H9 (cell line): ENCODE measurements at regions not wholly inside any gene's neighbourhood (a gene's known extent, or its start where the extent isn't known, plus 50 kb on each side); places are given as distances from the start of the nearest gene placed in this dataset.

ENCODE experiments used
- DNase-seq: peaks from one replicate; pipeline ENCODE4 v3.0.0-alpha.2; 2017
- H2AFZ ChIP-seq: one replicate; pipeline ENCODE4 v1.6.1; 2013; ENCODE audit warnings: mild to moderate bottlenecking, low read length, control low read depth, moderate library complexity
- H2AK5ac ChIP-seq: 2 replicates; pipeline ENCODE4 v1.6.1; 2013; ENCODE audit warnings: low read length, control low read depth, mixed read lengths; ENCODE audit not compliant: insufficient read length
- H2BK120ac ChIP-seq: one replicate; pipeline ENCODE4 v1.6.1; 2013; ENCODE audit warnings: low read depth, mild to moderate bottlenecking, low read length, control low read depth, inconsistent platforms; ENCODE audit not compliant: poor library complexity, severe bottlenecking
- H2BK12ac ChIP-seq: 2 replicates; pipeline ENCODE4 v1.6.1; 2013; ENCODE audit warnings: low read length, control low read depth, mixed read lengths, low read depth; ENCODE audit not compliant: insufficient read length
- H2BK15ac ChIP-seq: 2 replicates; pipeline ENCODE4 v1.6.1; 2013; ENCODE audit warnings: low read depth, low read length, control low read depth
- H2BK20ac ChIP-seq: one replicate; pipeline ENCODE4 v1.6.1; 2013; ENCODE audit warnings: low read depth, mild to moderate bottlenecking, low read length, control low read depth, inconsistent platforms; ENCODE audit not compliant: poor library complexity, severe bottlenecking
- H2BK5ac ChIP-seq: 2 replicates; pipeline ENCODE4 v1.6.1; 2013; ENCODE audit warnings: low read length, control low read depth, mixed read lengths; ENCODE audit not compliant: insufficient read length
- H3K14ac ChIP-seq: 2 replicates; pipeline ENCODE4 v1.6.1; 2013; ENCODE audit warnings: low read length, control low read depth; ENCODE audit not compliant: insufficient read depth
- H3K18ac ChIP-seq: 2 replicates; pipeline ENCODE4 v1.6.1; 2013; ENCODE audit warnings: low read depth, mild to moderate bottlenecking, mixed read lengths, low read length, control low read depth; ENCODE audit not compliant: insufficient read length
- H3K23ac ChIP-seq: 2 replicates; pipeline ENCODE4 v1.6.1; 2013; ENCODE audit warnings: low read length, control low read depth, mixed read lengths, low read depth; ENCODE audit not compliant: insufficient read length
- H3K23me2 ChIP-seq: 2 replicates; pipeline ENCODE4 v1.6.1; 2013; ENCODE audit warnings: low read depth, mild to moderate bottlenecking, mixed read lengths, low read length, control low read depth; ENCODE audit not compliant: insufficient read length, poor library complexity, severe bottlenecking
- H3K27ac ChIP-seq: 2 replicates; pipeline ENCODE4 v1.5.1; 2013; ENCODE audit warnings: low read length, control low read depth, mixed read lengths, low read depth; ENCODE audit not compliant: insufficient read length
- H3K27me3 ChIP-seq: 2 replicates; pipeline ENCODE4 v1.6.1; 2013; ENCODE audit warnings: low read length, control low read depth, inconsistent platforms; ENCODE audit not compliant: insufficient read depth
- H3K4ac ChIP-seq: 2 replicates; pipeline ENCODE4 v1.6.1; 2013; ENCODE audit warnings: low read depth, mild to moderate bottlenecking, control low read depth, inconsistent platforms, low read length, moderate library complexity
- H3K4me1 ChIP-seq: 2 replicates; pipeline ENCODE4 v1.6.1; 2013; ENCODE audit warnings: low read length, control low read depth, inconsistent platforms; ENCODE audit not compliant: insufficient read depth
- H3K4me2 ChIP-seq: 2 replicates; pipeline ENCODE4 v1.6.1; 2013; ENCODE audit warnings: low read length, control low read depth, mixed read lengths; ENCODE audit not compliant: insufficient read length, insufficient read depth
- H3K56ac ChIP-seq: 2 replicates; pipeline ENCODE4 v1.6.1; 2013; ENCODE audit warnings: low read depth, mild to moderate bottlenecking, mixed read lengths, low read length, control low read depth; ENCODE audit not compliant: insufficient read length
- H3K79me1 ChIP-seq: 2 replicates; pipeline ENCODE4 v1.6.1; 2013; ENCODE audit warnings: low read depth, mild to moderate bottlenecking, moderate library complexity, low read length, control low read depth, inconsistent platforms; ENCODE audit not compliant: insufficient read depth, poor library complexity, severe bottlenecking
- H3K79me2 ChIP-seq: 2 replicates; pipeline ENCODE4 v1.6.1; 2013; ENCODE audit warnings: low read length, control low read depth, inconsistent platforms; ENCODE audit not compliant: insufficient read depth
- H3K9ac ChIP-seq: 2 replicates; pipeline ENCODE4 v1.6.1; 2013; ENCODE audit warnings: low read length, control low read depth, mixed read lengths; ENCODE audit not compliant: insufficient read length; ENCODE audit errors: extremely low read depth
- H3K9me3 ChIP-seq: one replicate; pipeline ENCODE4 v1.6.1; 2013; ENCODE audit warnings: low read depth, low read length, inconsistent platforms; ENCODE audit not compliant: control insufficient read depth
- H3T11ph ChIP-seq: one replicate; pipeline ENCODE4 v1.6.1; 2013; ENCODE audit warnings: mild to moderate bottlenecking, low read length, control low read depth, inconsistent platforms
- H4K20me1 ChIP-seq: one replicate; pipeline ENCODE4 v1.6.1; 2013; ENCODE audit not compliant: control insufficient read depth, insufficient read length, insufficient read depth
- H4K5ac ChIP-seq: 2 replicates; pipeline ENCODE4 v1.6.1; 2013; ENCODE audit warnings: low read depth, mild to moderate bottlenecking, mixed read lengths, low read length, control low read depth; ENCODE audit not compliant: insufficient read length
- H4K8ac ChIP-seq: replicated peaks from 2 replicates; pipeline ENCODE4 v1.6.1; 2013; ENCODE audit warnings: low read length, control low read depth, mixed read lengths, low read depth; ENCODE audit not compliant: insufficient read length
- H4K91ac ChIP-seq: 2 replicates; pipeline ENCODE4 v1.6.1; 2013; ENCODE audit warnings: low read depth, mild to moderate bottlenecking, moderate library complexity, mixed read lengths, low read length, control low read depth; ENCODE audit not compliant: insufficient read length
- H3K27ac Mint-ChIP-seq, 3 experiments: 2 replicates in 2 of 3; 3 replicates in 1 of 3; pipeline ENCODE4 v1.8.0; 2020 to 2021; ENCODE audit warnings: mixed read lengths in 3 of 3, mild to moderate bottlenecking in 1 of 3, moderate library complexity in 1 of 3
- H3K27me3 Mint-ChIP-seq: 2 replicates; pipeline ENCODE4 v1.8.0; 2021; ENCODE audit warnings: low read depth, mild to moderate bottlenecking, moderate library complexity, mixed read lengths
- H3K36me3 Mint-ChIP-seq, 3 experiments: 2 replicates in 2 of 3; 3 replicates in 1 of 3; pipeline ENCODE4 v1.8.0; 2020 to 2021; ENCODE audit warnings: low read depth in 3 of 3, mixed read lengths in 3 of 3; ENCODE audit not compliant: insufficient read depth in 1 of 3
- H3K4me1 Mint-ChIP-seq, 2 experiments: 2 replicates each; pipeline ENCODE4 v1.8.0; 2020; ENCODE audit warnings: mixed read lengths in 2 of 2
- H3K4me3 Mint-ChIP-seq, 2 experiments: 2 replicates in 1 of 2; 3 replicates in 1 of 2; pipeline ENCODE4 v1.8.0; 2020 to 2021; ENCODE audit warnings: mild to moderate bottlenecking in 2 of 2, mixed read lengths in 2 of 2, moderate library complexity in 1 of 2
- H3K9me3 Mint-ChIP-seq, 2 experiments: 2 replicates in 1 of 2; 3 replicates in 1 of 2; pipeline ENCODE4 v1.8.0; 2020; ENCODE audit warnings: mild to moderate bottlenecking in 2 of 2, mixed read lengths in 2 of 2, moderate library complexity in 1 of 2
- CTCF ChIP-seq: fragments of 200-600 bp; sonication (generic); conservative IDR thresholded peaks from 3 replicates; pipeline ENCODE4 v1.8.0; 2021; ENCODE audit warnings: antibody characterized with exemption, mild to moderate bottlenecking
- WGBS: extraction: QIAGEN DNeasy Blood & Tissue Kit; methylation state at CpG from one replicate; pipeline ENCODE4 v1.1.7; 2013; ENCODE audit warnings: missing lambda C conversion rate, low lambda C conversion rate, mixed read lengths; ENCODE audit not compliant: insufficient read length; ENCODE audit errors: extremely low coverage; 5-methylcytosine and 5-hydroxymethylcytosine counted together

GRCh38 chr9:1221298-1221697, 171.1 kb downstream of the DMRT2 start:
- Histone ChIP-seq H2BK15ac (no peak overlapping the region), H3K9ac (no peak overlapping the region), H3K56ac (no peak overlapping the region), H3K4me1 (no peaks in the 10 kb centered on the region), H3K27me3 (no peaks in the 10 kb centered on the region), H3K23me2 (no peaks in the 10 kb centered on the region), H4K91ac (no peak overlapping the region), H2BK5ac (no peak overlapping the region), H3K9me3 (no peaks in the 10 kb centered on the region), H3K4ac (no peak overlapping the region), H2AFZ (no peak overlapping the region), H2BK20ac (no peak overlapping the region), H3K23ac (no peak overlapping the region), H3T11ph (no peak overlapping the region), H2BK120ac (no peak overlapping the region), H4K20me1 (no peaks in the 10 kb centered on the region), H3K79me2 (no peaks in the 10 kb centered on the region), H3K27ac (no peak overlapping the region), H4K5ac (no peak overlapping the region), H3K14ac (no peak overlapping the region), H3K4me2 (no peak overlapping the region), H2AK5ac (no peak overlapping the region), H3K18ac (no peak overlapping the region), H2BK12ac (no peak overlapping the region), H3K79me1 (no peaks in the 10 kb centered on the region), H4K8ac (no peak overlapping the region)
- H3K4me1 Mint-ChIP-seq, result no peaks in the 10 kb centered on the region; a peak in 1 of 4 replicates
- no peak for DNase-seq
- no peaks in the 10 kb centered on the region; the same call in 1 of the 2 replicates for H3K27me3 Mint-ChIP-seq
- peaks cover 0 to 26% of the 10 kb centered on the region in 2 experiments; a peak in 2 of 5 replicates for H3K9me3 Mint-ChIP-seq
- no peak overlapping the region for H3K27ac Mint-ChIP-seq
- H3K36me3 Mint-ChIP-seq, result peaks cover 0 to 2% (median 0%) of the 10 kb centered on the region in 3 experiments; a peak in 1 of 7 replicates
- no peak overlapping the region for H3K4me3 Mint-ChIP-seq
- TF ChIP-seq CTCF, result no peak
- no CpG with 5 or more reads among the region's 7 CpGs for WGBS
